ENCODE measurements at regions not wholly inside any gene's neighbourhood (a gene's known extent, or its start where the extent isn't known, plus 50 kb on each side); places are given as distances from the start of the nearest gene placed in this dataset.
A peak's percentile ranks its signal among the peaks of the same experiment; 100 is the strongest.

DNA sequence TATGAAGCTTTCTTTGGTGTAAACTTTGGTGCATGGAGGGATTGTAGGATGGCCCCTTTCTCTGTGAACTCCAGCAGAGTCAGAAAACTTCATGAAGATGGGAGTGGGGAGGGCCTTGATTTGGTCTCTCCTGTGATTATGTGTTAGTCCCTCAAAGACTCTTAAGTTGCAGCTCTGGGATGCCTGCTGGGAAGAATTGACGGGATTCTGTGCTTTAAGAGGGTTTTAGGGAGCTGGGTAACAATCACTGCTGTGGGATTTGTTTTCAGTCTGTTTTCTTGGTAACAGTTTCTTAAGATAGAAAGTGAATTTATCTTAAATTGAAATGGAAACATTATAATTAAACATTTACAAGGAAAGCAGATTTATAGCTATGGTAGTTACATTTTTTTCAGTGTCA, 378.1 kb downstream of the AACS start:
- no peak overlapping the region for H3K27ac ChIP-seq
- no peak for TF ChIP-seq ZFX (IDR thresholded peaks at IDR 0.05)
- TF ChIP-seq, protein P1, sequence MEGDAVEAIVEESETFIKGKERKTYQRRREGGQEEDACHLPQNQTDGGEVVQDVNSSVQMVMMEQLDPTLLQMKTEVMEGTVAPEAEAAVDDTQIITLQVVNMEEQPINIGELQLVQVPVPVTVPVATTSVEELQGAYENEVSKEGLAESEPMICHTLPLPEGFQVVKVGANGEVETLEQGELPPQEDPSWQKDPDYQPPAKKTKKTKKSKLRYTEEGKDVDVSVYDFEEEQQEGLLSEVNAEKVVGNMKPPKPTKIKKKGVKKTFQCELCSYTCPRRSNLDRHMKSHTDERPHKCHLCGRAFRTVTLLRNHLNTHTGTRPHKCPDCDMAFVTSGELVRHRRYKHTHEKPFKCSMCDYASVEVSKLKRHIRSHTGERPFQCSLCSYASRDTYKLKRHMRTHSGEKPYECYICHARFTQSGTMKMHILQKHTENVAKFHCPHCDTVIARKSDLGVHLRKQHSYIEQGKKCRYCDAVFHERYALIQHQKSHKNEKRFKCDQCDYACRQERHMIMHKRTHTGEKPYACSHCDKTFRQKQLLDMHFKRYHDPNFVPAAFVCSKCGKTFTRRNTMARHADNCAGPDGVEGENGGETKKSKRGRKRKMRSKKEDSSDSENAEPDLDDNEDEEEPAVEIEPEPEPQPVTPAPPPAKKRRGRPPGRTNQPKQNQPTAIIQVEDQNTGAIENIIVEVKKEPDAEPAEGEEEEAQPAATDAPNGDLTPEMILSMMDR (conservative IDR thresholded peaks at IDR 0.05): no peak

DNA sequence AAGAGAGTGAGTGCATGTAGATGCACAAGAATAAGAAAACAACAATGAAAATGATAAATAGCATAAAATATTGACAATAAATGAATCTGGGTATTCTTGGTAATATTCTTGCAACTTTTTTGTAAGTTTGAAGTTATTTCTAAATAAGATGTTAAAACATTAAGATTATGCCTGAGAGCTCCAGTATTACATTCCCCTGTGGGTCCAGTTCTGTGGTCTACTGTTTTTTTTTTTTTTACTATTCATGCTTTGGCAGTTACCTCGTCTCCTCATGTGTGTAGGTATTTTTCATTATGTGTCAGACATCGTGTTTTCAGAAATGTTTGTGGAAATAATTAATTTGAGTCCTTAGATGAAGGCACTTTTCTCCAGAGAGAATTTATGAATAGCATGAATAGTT, 386.2 kb downstream of the AACS start:
- TF ChIP-seq, protein P1 (conservative IDR thresholded peaks at IDR 0.05): no peak
- TF ChIP-seq ZFX (IDR thresholded peaks at IDR 0.05): no peak
- no peak overlapping the region for H3K27ac ChIP-seq

- no peak for TF ChIP-seq ZFX (IDR thresholded peaks at IDR 0.05)
- TF ChIP-seq, protein P1 (conservative IDR thresholded peaks at IDR 0.05): no peak
- H3K27ac ChIP-seq: no peak overlapping the region
Observed at GRCh38 chr12:125453751-125454150, 388.5 kb downstream of the AACS start.

GRCh38 chr12:125454291-125454690, 389.1 kb downstream of the AACS start:
- H3K27ac ChIP-seq: no peak overlapping the region
- no peak for TF ChIP-seq ZFX (IDR thresholded peaks at IDR 0.05)
- TF ChIP-seq, protein P1 (conservative IDR thresholded peaks at IDR 0.05): no peak

- no peak overlapping the region for H3K27ac ChIP-seq
- TF ChIP-seq, protein P1 (conservative IDR thresholded peaks at IDR 0.05): no peak
- no peak for TF ChIP-seq ZFX (IDR thresholded peaks at IDR 0.05)
Observed at GRCh38 chr12:125454786-125455480, 389.7 kb downstream of the AACS start.

- TF ChIP-seq ZFX (IDR thresholded peaks at IDR 0.05): no peak
- TF ChIP-seq, protein P1 (conservative IDR thresholded peaks at IDR 0.05): peak; percentile 31
- no peak overlapping the region for H3K27ac ChIP-seq
Observed at GRCh38 chr12:125455556-125455955, 390.3 kb downstream of the AACS start.

DNA sequence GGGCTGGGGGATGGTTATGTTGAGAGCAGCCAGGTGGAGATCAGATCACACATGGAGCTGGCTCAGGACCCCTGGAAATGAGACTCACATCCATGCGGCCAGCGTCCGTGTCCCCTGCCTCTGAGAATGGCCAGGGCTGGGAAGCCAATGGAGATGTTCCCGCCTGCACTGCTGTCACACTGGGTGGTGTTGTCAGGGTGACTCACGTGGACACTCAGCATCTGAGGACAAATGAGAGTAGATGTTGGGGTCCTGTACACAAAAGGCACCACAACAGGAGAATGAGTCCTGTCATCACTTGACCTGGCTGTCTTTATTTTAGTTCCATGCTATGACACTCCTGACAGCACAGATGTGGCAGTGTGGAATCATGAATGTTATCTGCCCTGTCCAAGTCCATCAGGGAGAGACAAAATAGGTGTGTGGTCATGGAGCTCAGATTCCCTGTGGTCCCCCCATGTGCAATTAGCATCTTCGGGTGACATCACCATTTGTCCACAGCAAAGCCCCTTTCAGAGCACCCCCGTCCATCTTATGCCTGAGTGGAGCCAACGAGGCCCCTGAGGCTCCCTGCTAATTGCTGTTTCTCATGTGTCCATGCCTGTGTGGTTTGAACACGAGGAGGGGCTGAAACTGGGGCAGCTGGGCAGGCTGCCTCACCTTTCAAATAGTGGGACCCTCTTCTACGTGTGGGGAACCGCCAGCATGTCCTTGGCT, 393.5 kb downstream of the AACS start:
- TF ChIP-seq ZFX (IDR thresholded peaks at IDR 0.05): no peak
- TF ChIP-seq, protein P1 (conservative IDR thresholded peaks at IDR 0.05): no peak

More for the DNA sequence above, 393.5 kb downstream of the AACS start:
- no peak overlapping the region for H3K27ac ChIP-seq
